MCF 10A (cell line): ENCODE measurements at regions not wholly inside any gene's neighbourhood (a gene's known extent, or its start where the extent isn't known, plus 50 kb on each side); places are given as distances from the start of the nearest gene placed in this dataset.
"Not testable (repeated sequence)": the region's sequence is repeated elsewhere in the genome, so short reads cannot be mapped to it uniquely, and the experiment has no call there.

Experiments used
- BruUV-seq: library from RNA; stranded (reverse); fragments of 400-500 nt; replicated peaks from 2 replicates; lab custom pipeline; 2021; lab: Mats Ljungman, UMichigan
- CTCF ChIA-PET: fragments of 300-600 bp; sonication (Branson Sonifier 250); formaldehyde crosslinking; extraction: SDS; loops from one replicate; lab custom pipeline; 2021; ENCODE audit warnings: antibody characterized with exemption, inconsistent platforms; lab: Yijun Ruan, JAX
- POLR2A ChIA-PET: fragments of 300-600, 350-650 bp; sonication (Branson Sonifier 250); formaldehyde crosslinking; extraction: SDS; loops from one replicate; lab custom pipeline; 2020; ENCODE audit warnings: antibody characterized with exemption, inconsistent platforms; lab: Yijun Ruan, JAX
- DNase-seq: peaks from one replicate; pipeline ENCODE4 v3.0.0-alpha.2; 2018; ENCODE audit not compliant: unreplicated experiment
- H3K27ac Mint-ChIP-seq: one replicate; pipeline ENCODE4 v1.8.0; 2022; ENCODE audit warnings: mild to moderate bottlenecking, low read depth, mixed read lengths; ENCODE audit not compliant: unreplicated experiment
- H3K27me3 Mint-ChIP-seq: one replicate; pipeline ENCODE4 v1.8.0; 2022; ENCODE audit warnings: mixed read lengths; ENCODE audit not compliant: insufficient read depth, unreplicated experiment
- H3K36me3 Mint-ChIP-seq: one replicate; pipeline ENCODE4 v1.8.0; 2022; ENCODE audit warnings: mild to moderate bottlenecking, moderate library complexity, mixed read lengths; ENCODE audit not compliant: insufficient read depth, unreplicated experiment
- H3K4me1 Mint-ChIP-seq: one replicate; pipeline ENCODE4 v1.8.0; 2022; ENCODE audit warnings: mixed read lengths; ENCODE audit not compliant: insufficient read depth, unreplicated experiment
- H3K4me3 Mint-ChIP-seq: one replicate; pipeline ENCODE4 v1.8.0; 2022; ENCODE audit warnings: mild to moderate bottlenecking, moderate library complexity, mixed read lengths; ENCODE audit not compliant: unreplicated experiment
- H3K9me3 Mint-ChIP-seq: one replicate; pipeline ENCODE4 v1.8.0; 2022; ENCODE audit warnings: mixed read lengths; ENCODE audit not compliant: unreplicated experiment
- intact Hi-C: fragments of 100-400 bp; cut with micrococcal nuclease; formaldehyde crosslinking; loops from 2 replicates; pipeline ENCODE4 v1.14.1; 2022
- TF ChIP-seq, protein P1 (sequence below): fragments of 200-600 bp; IDR thresholded peaks from one replicate; pipeline ENCODE4 v1.8.0; 2022; ENCODE audit warnings: antibody characterized with exemption, mild to moderate bottlenecking; ENCODE audit not compliant: unreplicated experiment

DNA sequence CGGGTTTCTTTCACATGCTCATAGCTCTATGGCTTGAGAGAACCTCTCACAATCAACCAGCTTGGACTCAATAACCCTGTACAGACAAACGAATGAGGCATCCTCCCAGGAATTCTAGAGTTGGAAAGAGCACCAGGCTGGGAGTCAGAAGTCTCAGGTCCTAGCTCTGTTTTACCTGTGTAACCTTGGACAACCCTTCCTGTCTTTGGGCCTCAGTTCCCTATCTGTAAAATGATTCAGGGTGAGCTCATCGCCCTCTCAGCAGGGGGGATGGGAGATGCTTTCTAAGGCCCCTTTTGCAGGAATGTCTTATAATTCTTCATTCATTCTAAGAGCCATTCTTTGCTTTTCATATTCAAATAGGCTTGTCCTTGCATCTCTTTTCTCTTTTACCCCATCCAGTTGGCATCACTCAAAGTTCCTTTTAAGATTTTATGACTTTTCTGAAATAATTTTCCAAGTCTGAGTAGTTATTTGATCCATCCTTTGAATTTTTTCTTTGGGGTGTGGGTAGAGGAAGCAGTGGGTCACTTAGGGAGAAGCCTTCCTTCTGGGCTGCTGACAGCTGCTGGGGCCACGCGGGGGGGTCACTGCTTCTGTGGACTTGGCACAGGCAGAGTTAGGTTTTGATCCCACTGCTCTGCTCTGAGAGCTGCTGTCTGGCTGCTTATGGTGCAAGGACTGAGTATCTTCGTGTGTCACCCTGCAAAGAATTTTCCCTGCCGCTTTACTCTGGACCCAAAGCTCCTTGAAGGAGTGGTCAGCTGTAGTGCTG lies 102.7 kb downstream of the UTP18 start:
- Mint-ChIP-seq H3K27ac (no peak overlapping the region), H3K9me3 (no peaks in the 10 kb centered on the region), H3K36me3 (peaks cover 6% of the 10 kb centered on the region), H3K4me3 (no peak overlapping the region), H3K4me1 (no peaks in the 10 kb centered on the region), H3K27me3 (no peaks in the 10 kb centered on the region)
- POLR2A ChIA-PET: no interaction called here
- CTCF ChIA-PET: interaction anchor here (0.6 to 0.7 kb wide), 3 partner anchors 9 to 744 kb away, joined by 3 to 4 read pairs (median 3); no protein-coding TSS in a partner anchor
- peak; percentile 8 for DNase-seq
- intact Hi-C loops: no loop called here
- no TSS peak for BruUV-seq
- TF ChIP-seq, protein P1, sequence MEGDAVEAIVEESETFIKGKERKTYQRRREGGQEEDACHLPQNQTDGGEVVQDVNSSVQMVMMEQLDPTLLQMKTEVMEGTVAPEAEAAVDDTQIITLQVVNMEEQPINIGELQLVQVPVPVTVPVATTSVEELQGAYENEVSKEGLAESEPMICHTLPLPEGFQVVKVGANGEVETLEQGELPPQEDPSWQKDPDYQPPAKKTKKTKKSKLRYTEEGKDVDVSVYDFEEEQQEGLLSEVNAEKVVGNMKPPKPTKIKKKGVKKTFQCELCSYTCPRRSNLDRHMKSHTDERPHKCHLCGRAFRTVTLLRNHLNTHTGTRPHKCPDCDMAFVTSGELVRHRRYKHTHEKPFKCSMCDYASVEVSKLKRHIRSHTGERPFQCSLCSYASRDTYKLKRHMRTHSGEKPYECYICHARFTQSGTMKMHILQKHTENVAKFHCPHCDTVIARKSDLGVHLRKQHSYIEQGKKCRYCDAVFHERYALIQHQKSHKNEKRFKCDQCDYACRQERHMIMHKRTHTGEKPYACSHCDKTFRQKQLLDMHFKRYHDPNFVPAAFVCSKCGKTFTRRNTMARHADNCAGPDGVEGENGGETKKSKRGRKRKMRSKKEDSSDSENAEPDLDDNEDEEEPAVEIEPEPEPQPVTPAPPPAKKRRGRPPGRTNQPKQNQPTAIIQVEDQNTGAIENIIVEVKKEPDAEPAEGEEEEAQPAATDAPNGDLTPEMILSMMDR: no peak

DNA sequence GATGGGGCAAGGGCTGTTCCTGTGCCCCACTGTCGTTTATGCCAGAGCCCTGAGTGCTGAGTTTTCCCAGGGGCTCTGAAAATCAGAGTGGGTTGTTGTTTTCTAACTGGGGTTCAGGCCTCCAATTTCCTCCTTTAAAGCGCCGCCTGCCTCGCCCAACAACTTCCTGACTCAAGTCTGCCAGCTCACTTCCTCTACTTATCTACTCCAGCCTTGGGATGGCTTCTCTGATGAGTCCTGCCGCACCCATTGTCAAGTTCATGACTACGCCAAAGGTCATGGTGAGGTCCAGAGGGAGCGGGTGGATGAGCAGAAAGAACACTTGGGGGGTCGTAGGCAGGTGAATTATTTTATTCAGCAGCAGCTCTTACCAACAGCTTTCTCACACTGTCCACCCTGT lies 104.7 kb downstream of the UTP18 start:
- no peaks in the 10 kb centered on the region for H3K27me3 Mint-ChIP-seq
- ChIA-PET CTCF (interaction anchor here (1.0 kb wide), 1 partner anchor 170 kb away, joined by 3 read pairs; no protein-coding TSS in a partner anchor), POLR2A (interaction anchor here (0.5 to 0.6 kb wide), 2 partner anchors 58 to 140 kb away, joined by 3 read pairs; no protein-coding TSS in a partner anchor)
- DNase-seq: no peak
- H3K27ac Mint-ChIP-seq: no peak overlapping the region
- intact Hi-C loops: no loop called here
- no peaks in the 10 kb centered on the region for H3K9me3 Mint-ChIP-seq
- H3K36me3 Mint-ChIP-seq: peaks cover 6% of the 10 kb centered on the region
- BruUV-seq: no TSS peak
- TF ChIP-seq, protein P1: no peak
- no peak overlapping the region for H3K4me3 Mint-ChIP-seq
- H3K4me1 Mint-ChIP-seq: no peaks in the 10 kb centered on the region

DNA sequence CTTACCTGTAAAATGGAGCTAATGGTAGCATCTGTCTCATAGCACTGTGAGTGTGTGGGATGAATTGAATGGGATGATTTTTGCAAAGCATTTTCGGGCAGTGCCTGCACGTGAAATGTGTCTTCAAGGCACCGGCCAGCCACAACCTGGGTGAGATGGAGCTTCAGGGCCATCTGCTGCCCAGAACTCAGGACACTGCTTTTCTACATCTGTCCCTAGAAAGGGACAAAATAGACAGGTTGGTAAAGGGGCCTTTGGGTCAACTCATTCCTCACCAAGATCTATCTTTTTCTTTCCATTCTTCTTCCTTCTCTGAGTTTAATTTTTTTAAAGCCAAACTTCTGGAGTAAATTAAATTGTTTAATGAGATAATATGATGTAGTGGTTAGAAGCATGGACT lies 106.5 kb downstream of the UTP18 start:
- Mint-ChIP-seq H3K27me3 (no peaks in the 10 kb centered on the region), H3K4me3 (no peak overlapping the region), H3K36me3 (peaks cover 6% of the 10 kb centered on the region), H3K4me1 (peaks cover 5% of the 10 kb centered on the region), H3K27ac (no peak overlapping the region), H3K9me3 (no peaks in the 10 kb centered on the region)
- POLR2A ChIA-PET: no interaction called here
- TF ChIP-seq, protein P1: no peak
- BruUV-seq: no TSS peak
- DNase-seq: no peak
- intact Hi-C loops: no loop called here
- CTCF ChIA-PET: interaction anchor here (0.6 to 1.2 kb wide), 3 partner anchors 13 to 232 kb away, joined by 3 to 4 read pairs (median 4); no protein-coding TSS in a partner anchor

DNA sequence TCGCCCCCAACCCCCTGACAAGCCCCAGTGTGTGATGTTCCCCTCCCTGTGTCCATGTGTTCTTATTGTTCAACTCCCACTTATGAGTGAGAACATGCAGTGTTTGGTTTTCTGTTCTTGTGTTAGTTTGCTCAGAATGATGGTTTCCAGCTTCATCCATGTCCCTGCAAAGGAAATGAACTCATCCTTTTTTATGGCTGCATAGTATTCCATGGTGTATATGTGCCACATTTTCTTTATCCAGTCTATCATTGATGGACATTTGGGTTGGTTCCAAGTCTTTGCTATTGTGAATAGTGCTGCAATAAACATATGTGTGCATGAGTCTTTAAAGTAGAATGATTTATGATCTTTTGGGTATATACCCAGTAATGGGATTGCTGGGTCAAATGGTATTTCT lies 107.5 kb downstream of the UTP18 start:
- H3K27me3 Mint-ChIP-seq, H3K27ac Mint-ChIP-seq, H3K4me3 Mint-ChIP-seq, BruUV-seq, H3K9me3 Mint-ChIP-seq, intact Hi-C loops, DNase-seq, H3K36me3 Mint-ChIP-seq, POLR2A ChIA-PET: not testable (repeated sequence)
- CTCF ChIA-PET: interaction anchor here (8.3 kb wide), 1 partner anchor 167 kb away, joined by 100 read pairs; no protein-coding TSS in a partner anchor
- peaks cover 13% of the 10 kb centered on the region for H3K4me1 Mint-ChIP-seq
